GM12878 (cell line): ENCODE measurements at regions not wholly inside any gene's neighbourhood (a gene's known extent, or its start where the extent isn't known, plus 50 kb on each side); places are given as distances from the start of the nearest gene placed in this dataset.

ENCODE experiments used
- RBBP5 ChIP-seq: fragments of 200-600 bp; sonication (generic); conservative IDR thresholded peaks from 2 replicates; pipeline ENCODE4 v1.6.1; 2016
- TF ChIP-seq, protein P1 (sequence below), 3 experiments: IDR thresholded peaks in 2 of 3; conservative IDR thresholded peaks in 1 of 3; 2 replicates each; pipeline ENCODE4 v1.5.1; 2011; ENCODE audit warnings: low read depth in 3 of 3, low read length in 3 of 3, mild to moderate bottlenecking in 3 of 3, control low read depth in 2 of 3, moderate library complexity in 2 of 3, inconsistent platforms in 1 of 3, mixed read lengths in 1 of 3; ENCODE audit not compliant: control insufficient read depth in 2 of 3, insufficient read depth in 1 of 3; ENCODE audit errors: extremely low read depth in 1 of 3

DNA sequence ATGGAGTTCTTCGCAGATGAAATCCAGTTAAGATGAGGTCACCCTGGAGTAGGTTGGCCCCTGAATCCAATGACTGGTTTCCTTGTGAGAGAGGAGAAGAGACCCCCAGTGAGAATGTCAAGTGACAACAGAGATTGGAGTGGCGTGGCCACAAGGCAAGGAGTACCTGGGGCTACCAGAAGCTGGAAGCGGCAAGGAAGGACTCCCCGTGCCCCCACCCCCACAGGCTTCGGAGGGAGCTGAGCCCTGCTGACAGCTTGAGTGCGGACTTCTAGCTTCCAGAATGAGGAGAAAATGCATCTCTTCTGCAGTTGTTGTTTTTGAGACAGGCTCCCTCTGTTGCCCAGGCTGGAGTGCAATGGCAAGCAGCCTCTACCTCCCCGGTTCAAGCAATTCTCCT, 78.0 kb upstream of the HPCAL1 start:
- no peak for TF ChIP-seq RBBP5
- TF ChIP-seq, protein P1, sequence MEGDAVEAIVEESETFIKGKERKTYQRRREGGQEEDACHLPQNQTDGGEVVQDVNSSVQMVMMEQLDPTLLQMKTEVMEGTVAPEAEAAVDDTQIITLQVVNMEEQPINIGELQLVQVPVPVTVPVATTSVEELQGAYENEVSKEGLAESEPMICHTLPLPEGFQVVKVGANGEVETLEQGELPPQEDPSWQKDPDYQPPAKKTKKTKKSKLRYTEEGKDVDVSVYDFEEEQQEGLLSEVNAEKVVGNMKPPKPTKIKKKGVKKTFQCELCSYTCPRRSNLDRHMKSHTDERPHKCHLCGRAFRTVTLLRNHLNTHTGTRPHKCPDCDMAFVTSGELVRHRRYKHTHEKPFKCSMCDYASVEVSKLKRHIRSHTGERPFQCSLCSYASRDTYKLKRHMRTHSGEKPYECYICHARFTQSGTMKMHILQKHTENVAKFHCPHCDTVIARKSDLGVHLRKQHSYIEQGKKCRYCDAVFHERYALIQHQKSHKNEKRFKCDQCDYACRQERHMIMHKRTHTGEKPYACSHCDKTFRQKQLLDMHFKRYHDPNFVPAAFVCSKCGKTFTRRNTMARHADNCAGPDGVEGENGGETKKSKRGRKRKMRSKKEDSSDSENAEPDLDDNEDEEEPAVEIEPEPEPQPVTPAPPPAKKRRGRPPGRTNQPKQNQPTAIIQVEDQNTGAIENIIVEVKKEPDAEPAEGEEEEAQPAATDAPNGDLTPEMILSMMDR (IDR thresholded peaks at IDR 0.05 in 2 of 3, conservative IDR thresholded peaks at IDR 0.05 in 1 of 3; ENCODE audit: control insufficient read depth in 2 of 3, extremely low read depth in 1 of 3, insufficient read depth in 1 of 3, low read depth in 3 of 3, low read length in 3 of 3): no peak
